ENCODE measurements at regions not wholly inside any gene's neighbourhood (a gene's known extent, or its start where the extent isn't known, plus 50 kb on each side); places are given as distances from the start of the nearest gene placed in this dataset.

DNA sequence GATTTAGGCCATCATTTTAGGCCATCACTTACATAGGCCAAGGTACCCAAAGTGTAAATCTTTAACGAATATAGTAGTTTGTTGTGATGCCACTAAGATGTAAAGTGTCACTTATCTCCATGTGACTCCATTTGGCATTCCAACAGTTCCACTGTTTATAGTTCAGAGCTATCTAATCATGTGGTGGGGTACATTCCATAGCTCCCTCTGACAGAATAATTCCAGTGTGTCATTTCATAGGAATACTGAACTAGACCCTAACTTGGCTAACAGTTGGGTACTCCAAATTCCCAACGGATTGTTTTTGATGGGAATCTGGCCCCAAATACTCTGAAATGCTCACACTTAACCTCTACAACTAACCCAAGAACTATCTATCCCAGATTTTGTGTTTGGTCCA, 76.7 kb upstream of the FST start:
- H3K4me3 ChIP-seq (ENCODE audit: low read depth, low read length, poor library complexity, severe bottlenecking), result no peak overlapping the region
- BruUV-seq (replicated peaks), result no TSS peak
- no peaks in the 10 kb centered on the region for H3K9me2 ChIP-seq (ENCODE audit: insufficient read depth, low read length)
- no peak for TF ChIP-seq EZH2phosphoT487 (IDR thresholded peaks at IDR 0.05; ENCODE audit: borderline replicate concordance, low read depth, low read length)
- TF ChIP-seq, protein P1, sequence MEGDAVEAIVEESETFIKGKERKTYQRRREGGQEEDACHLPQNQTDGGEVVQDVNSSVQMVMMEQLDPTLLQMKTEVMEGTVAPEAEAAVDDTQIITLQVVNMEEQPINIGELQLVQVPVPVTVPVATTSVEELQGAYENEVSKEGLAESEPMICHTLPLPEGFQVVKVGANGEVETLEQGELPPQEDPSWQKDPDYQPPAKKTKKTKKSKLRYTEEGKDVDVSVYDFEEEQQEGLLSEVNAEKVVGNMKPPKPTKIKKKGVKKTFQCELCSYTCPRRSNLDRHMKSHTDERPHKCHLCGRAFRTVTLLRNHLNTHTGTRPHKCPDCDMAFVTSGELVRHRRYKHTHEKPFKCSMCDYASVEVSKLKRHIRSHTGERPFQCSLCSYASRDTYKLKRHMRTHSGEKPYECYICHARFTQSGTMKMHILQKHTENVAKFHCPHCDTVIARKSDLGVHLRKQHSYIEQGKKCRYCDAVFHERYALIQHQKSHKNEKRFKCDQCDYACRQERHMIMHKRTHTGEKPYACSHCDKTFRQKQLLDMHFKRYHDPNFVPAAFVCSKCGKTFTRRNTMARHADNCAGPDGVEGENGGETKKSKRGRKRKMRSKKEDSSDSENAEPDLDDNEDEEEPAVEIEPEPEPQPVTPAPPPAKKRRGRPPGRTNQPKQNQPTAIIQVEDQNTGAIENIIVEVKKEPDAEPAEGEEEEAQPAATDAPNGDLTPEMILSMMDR (conservative IDR thresholded peaks at IDR 0.05; ENCODE audit: low read length), result no peak
- H3K4me1 ChIP-seq (ENCODE audit: insufficient read depth, low read length, poor library complexity, severe bottlenecking), result no peaks in the 10 kb centered on the region
- H3K9me3 ChIP-seq (ENCODE audit: low read length), result no peaks in the 10 kb centered on the region
- no peaks in the 10 kb centered on the region for H3K79me2 ChIP-seq (ENCODE audit: insufficient read depth, low read depth, low read length)
- CTCF ChIA-PET (ENCODE audit: unreplicated experiment), result no interaction called here
- H3K36me3 ChIP-seq (ENCODE audit: insufficient read depth, low read length), result no peaks in the 10 kb centered on the region
- POLR2A ChIA-PET, result no interaction called here
- H2AFZ ChIP-seq (ENCODE audit: low read length), result no peak overlapping the region
- DNase-seq (ENCODE audit: low spot score), result no peak
- H3K4me2 ChIP-seq (ENCODE audit: low read length), result no peak overlapping the region
- H4K20me1 ChIP-seq (ENCODE audit: insufficient read depth, low read length), result no peaks in the 10 kb centered on the region
- intact Hi-C loops (cut with micrococcal nuclease; ENCODE audit: unreplicated experiment), result no loop called here
- no peak overlapping the region for H3K27ac ChIP-seq (ENCODE audit: low read depth, low read length, poor library complexity, severe bottlenecking)

DNA sequence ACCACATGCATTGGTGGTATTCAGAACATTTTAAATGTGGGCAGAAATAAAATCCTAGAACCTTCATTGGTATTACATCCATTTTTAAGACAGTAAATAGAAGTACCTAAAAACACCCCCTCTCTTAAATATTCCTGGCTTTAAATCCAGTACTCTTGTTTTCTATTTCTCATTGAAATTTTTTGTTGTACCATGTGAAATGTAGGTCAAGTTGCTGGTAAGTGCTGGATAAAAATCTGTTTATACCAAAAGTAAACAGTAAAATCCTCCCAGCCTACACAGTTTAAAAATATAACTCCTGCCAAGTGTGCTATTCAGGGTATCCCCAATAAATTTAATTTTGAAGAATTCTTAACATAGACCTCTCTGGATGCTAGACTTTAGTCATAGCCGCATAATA, 75.0 kb upstream of the FST start:
- no peaks in the 10 kb centered on the region for H4K20me1 ChIP-seq (ENCODE audit: insufficient read depth, low read length)
- intact Hi-C loops (cut with micrococcal nuclease; ENCODE audit: unreplicated experiment), result no loop called here
- H3K9me3 ChIP-seq (ENCODE audit: low read length), result no peaks in the 10 kb centered on the region
- ChIA-PET CTCF (ENCODE audit: unreplicated experiment) (no interaction called here), POLR2A (no interaction called here)
- H3K9me2 ChIP-seq (ENCODE audit: insufficient read depth, low read length), result no peaks in the 10 kb centered on the region
- no peak overlapping the region for H3K4me3 ChIP-seq (ENCODE audit: low read depth, low read length, poor library complexity, severe bottlenecking)
- no peak for DNase-seq (ENCODE audit: low spot score)
- no peak overlapping the region for H3K4me2 ChIP-seq (ENCODE audit: low read length)
- no peaks in the 10 kb centered on the region for H3K79me2 ChIP-seq (ENCODE audit: insufficient read depth, low read depth, low read length)
- TF ChIP-seq, protein P1 (conservative IDR thresholded peaks at IDR 0.05; ENCODE audit: low read length), result no peak
- TF ChIP-seq EZH2phosphoT487 (IDR thresholded peaks at IDR 0.05; ENCODE audit: borderline replicate concordance, low read depth, low read length), result no peak
- H2AFZ ChIP-seq (ENCODE audit: low read length), result no peak overlapping the region
- no peak overlapping the region for H3K27ac ChIP-seq (ENCODE audit: low read depth, low read length, poor library complexity, severe bottlenecking)
- H3K4me1 ChIP-seq (ENCODE audit: insufficient read depth, low read length, poor library complexity, severe bottlenecking), result no peaks in the 10 kb centered on the region
- H3K36me3 ChIP-seq (ENCODE audit: insufficient read depth, low read length), result no peaks in the 10 kb centered on the region
- BruUV-seq (replicated peaks), result no TSS peak

DNA sequence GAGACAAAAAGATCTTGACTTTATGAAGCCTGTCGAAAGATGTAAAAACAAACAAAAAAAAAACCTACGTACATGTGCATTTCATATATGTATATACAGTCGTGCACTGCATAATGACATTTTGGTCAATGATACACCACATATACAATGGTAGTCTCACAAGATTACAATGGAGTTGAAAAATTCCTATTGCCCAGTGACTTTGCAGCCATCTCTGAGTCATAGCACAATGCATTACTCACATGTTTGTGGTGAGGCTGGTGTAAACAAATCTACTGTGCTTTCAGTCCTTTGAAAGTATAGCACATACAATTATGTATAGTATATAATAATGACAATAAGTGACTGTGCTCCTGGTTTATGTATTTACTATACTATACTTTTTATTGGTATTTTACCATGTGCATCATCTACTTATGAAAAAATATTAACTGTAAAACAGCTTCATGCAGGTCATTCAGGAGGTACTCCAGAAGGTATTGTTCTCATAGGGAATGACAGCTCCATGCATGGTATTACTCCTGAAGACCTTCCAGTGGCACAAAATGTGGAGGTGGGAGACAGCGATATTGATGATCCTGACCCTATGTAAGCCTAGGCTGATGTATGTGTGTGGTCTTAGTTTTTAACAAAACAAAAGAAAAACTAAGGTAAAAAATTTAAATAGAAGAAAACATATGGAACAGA, 73.7 kb upstream of the FST start:
- Histone ChIP-seq H3K9me2 (ENCODE audit: insufficient read depth, low read length) (no peaks in the 10 kb centered on the region), H3K4me3 (ENCODE audit: low read depth, low read length, poor library complexity, severe bottlenecking) (no peak overlapping the region), H4K20me1 (ENCODE audit: insufficient read depth, low read length) (no peaks in the 10 kb centered on the region), H3K27ac (ENCODE audit: low read depth, low read length, poor library complexity, severe bottlenecking) (no peak overlapping the region), H2AFZ (ENCODE audit: low read length) (no peak overlapping the region), H3K36me3 (ENCODE audit: insufficient read depth, low read length) (no peaks in the 10 kb centered on the region), H3K9me3 (ENCODE audit: low read length) (no peaks in the 10 kb centered on the region), H3K4me1 (ENCODE audit: insufficient read depth, low read length, poor library complexity, severe bottlenecking) (no peaks in the 10 kb centered on the region), H3K4me2 (ENCODE audit: low read length) (no peak overlapping the region), H3K79me2 (ENCODE audit: insufficient read depth, low read depth, low read length) (no peaks in the 10 kb centered on the region)
- BruUV-seq (replicated peaks), result no TSS peak
- no peak for TF ChIP-seq EZH2phosphoT487 (IDR thresholded peaks at IDR 0.05; ENCODE audit: borderline replicate concordance, low read depth, low read length)
- TF ChIP-seq, protein P1 (conservative IDR thresholded peaks at IDR 0.05; ENCODE audit: low read length), result no peak
- ChIA-PET POLR2A (interaction anchor here (0.6 to 1.4 kb wide), 4 partner anchors 9 to 462 kb away, joined by 3 to 5 read pairs (median 4); no protein-coding TSS in a partner anchor), CTCF (ENCODE audit: unreplicated experiment) (no interaction called here)
- DNase-seq (ENCODE audit: low spot score), result no peak
- intact Hi-C loops (cut with micrococcal nuclease; ENCODE audit: unreplicated experiment), result no loop called here

All from OCI-LY7 (cell line).